Skeletal muscle tissue (tissue), 3 donors: ENCODE measurements at regions not wholly inside any gene's neighbourhood (a gene's known extent, or its start where the extent isn't known, plus 50 kb on each side); places are given as distances from the start of the nearest gene placed in this dataset.
"Not testable (repeated sequence)": the region's sequence is repeated elsewhere in the genome, so short reads cannot be mapped to it uniquely, and the experiment has no call there.

ENCODE experiments used
- H3K27ac ChIP-seq: one replicate; pipeline ENCODE4 v1.7.0; 2013; ENCODE audit warnings: mild to moderate bottlenecking, low read depth, low read length, inconsistent platforms
- H3K27me3 ChIP-seq, 3 donors: one replicate each; pipeline ENCODE4 v1.7.0; 2013; ENCODE audit warnings: low read length in 3 of 3; ENCODE audit not compliant: control insufficient read depth in 3 of 3, insufficient read depth in 3 of 3
- H3K36me3 ChIP-seq, 3 donors: one replicate each; pipeline ENCODE4 v1.7.0; 2013; ENCODE audit warnings: low read length in 3 of 3; ENCODE audit not compliant: control insufficient read depth in 3 of 3, insufficient read depth in 3 of 3
- H3K4me1 ChIP-seq, 3 donors: one replicate each; pipeline ENCODE4 v1.7.0; 2013; ENCODE audit warnings: low read length in 3 of 3, mild to moderate bottlenecking in 3 of 3; ENCODE audit not compliant: control insufficient read depth in 3 of 3, insufficient read depth in 3 of 3
- H3K4me3 ChIP-seq, 3 donors: one replicate each; pipeline ENCODE4 v1.7.0; 2013; ENCODE audit warnings: low read length in 3 of 3
- H3K9ac ChIP-seq, 3 donors: one replicate each; pipeline ENCODE4 v1.7.0; 2013; ENCODE audit warnings: low read length in 3 of 3, mild to moderate bottlenecking in 3 of 3, moderate library complexity in 2 of 3, low read depth in 1 of 3
- H3K9me3 ChIP-seq, 3 donors: one replicate each; pipeline ENCODE4 v1.7.0; 2013; ENCODE audit warnings: low read length in 3 of 3; ENCODE audit not compliant: control insufficient read depth in 3 of 3
- donor health status: Osteomylitis.

DNA sequence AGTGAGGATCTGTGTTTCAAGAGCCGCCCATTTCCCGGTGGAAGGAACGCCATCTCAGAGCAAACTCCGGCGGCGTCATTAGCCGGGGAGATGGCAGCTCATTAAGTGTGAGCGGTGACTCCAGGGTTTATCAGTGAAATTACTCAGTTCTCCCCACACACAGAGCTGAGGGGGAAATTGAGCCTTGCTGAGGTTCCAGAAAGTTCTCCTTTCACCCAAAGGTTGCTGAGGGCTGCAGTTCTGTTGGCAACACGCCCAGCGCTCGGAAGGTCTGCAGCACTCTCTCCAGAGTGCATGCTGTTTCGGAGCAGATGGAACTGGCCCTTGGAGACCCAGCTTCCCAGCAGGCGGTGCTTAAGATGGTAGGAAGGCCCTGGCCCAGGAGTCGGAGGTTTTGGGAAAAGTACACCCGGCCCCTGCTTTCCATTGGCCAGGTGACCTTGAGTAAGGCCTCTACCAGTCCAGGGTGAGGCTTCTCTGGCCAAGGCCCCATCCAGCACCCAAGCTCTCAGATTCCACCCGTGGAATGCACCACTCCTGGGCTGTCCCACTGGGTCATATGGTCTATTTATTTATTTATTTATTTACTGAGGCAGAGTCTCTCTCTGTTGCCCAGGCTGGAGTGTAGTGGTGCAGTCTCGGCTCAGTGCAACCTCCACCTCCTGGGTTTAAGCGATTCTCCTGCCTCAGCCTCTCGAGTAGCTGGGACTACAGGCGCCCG is 167.7 kb upstream of the CIBAR2 start:
- peaks cover 14 to 41% (median 25%) of the 10 kb centered on the region in 3 donors for H3K4me1 ChIP-seq
- H3K36me3 ChIP-seq = no peaks in the 10 kb centered on the region
- peak overlapping the region in 1 of 3 donors; percentile 3 for H3K9ac ChIP-seq
- no peaks in the 10 kb centered on the region for H3K27me3 ChIP-seq
- H3K9me3 ChIP-seq = no peaks in the 10 kb centered on the region
- no peak overlapping the region for H3K27ac ChIP-seq
- peak overlapping the region in 1 of 3 donors; percentile 49 for H3K4me3 ChIP-seq

GRCh38 chr16:85281181-85281580 is 168.9 kb upstream of the CIBAR2 start:
- Histone ChIP-seq H3K27me3 (no peaks in the 10 kb centered on the region), H3K4me3 (no peak overlapping the region), H3K9ac (peak overlapping the region in 1 of 3 donors; percentile 16), H3K27ac (no peak overlapping the region), H3K4me1 (peaks cover 17 to 48% (median 29%) of the 10 kb centered on the region in 3 donors), H3K36me3 (no peaks in the 10 kb centered on the region), H3K9me3 (no peaks in the 10 kb centered on the region)

DNA sequence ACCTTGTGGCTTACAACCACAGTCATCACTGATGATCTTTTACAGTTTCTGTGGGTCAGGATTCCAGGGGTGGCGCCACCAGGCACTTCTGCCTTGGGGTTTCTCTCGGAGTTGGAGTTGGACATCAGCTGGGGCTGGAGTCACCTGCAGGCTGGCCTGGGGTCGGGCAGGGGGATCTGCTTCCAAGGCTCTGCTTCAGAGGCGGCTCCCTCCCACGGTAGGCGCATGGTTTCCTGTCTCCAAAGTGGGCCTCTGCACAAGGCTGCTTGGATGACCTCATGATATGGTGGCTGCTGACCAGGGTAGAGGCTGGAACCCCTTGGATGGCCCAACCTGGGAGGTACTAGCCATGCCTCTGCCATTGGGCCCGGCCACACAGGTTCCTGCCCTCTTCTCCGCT is 170.6 kb upstream of the CIBAR2 start:
- Histone ChIP-seq H3K36me3 (no peaks in the 10 kb centered on the region), H3K27ac (no peak overlapping the region), H3K9me3 (no peaks in the 10 kb centered on the region), H3K4me1 (peaks cover 32 to 60% (median 45%) of the 10 kb centered on the region in 3 donors), H3K4me3 (no peak overlapping the region), H3K9ac (no peak overlapping the region), H3K27me3 (no peaks in the 10 kb centered on the region)

GRCh38 chr16:85283305-85284050 is 171.2 kb upstream of the CIBAR2 start:
- no peak overlapping the region for H3K27ac ChIP-seq

DNA sequence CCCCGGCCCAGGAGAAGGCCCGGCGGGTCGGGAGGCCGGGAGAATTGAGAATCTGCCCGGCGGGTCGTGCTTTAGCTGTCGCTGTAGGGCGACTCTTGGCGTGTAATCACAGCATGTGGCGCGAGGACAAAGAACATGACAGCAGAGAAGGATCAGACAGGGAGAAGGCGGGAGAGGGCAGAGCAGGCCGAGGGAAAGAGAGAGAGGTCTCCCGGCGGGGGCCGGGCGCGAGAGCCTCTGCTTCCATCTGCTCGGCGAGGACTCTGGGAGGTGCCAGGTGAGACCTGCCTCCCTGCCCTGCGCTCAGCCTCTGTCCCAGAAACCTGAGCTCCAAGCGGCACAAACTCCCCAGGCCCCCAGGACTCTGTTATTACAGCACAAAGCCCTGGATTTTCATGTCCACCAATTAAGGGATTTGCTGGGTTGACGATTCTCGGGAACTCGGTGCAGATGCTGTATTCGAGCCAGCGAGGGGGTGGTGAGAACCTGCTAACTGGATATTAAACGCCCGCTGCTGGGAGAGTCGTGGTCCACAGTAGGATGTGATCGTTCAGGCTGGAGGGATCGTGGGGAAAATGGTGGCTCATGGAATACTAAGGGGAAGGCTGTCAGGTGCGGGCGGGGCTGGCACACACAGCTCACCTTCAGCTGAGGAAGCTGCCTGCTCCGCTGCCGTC is 172.0 kb upstream of the CIBAR2 start:
- Histone ChIP-seq H3K9me3 (no peaks in the 10 kb centered on the region), H3K4me3 (no peak overlapping the region), H3K36me3 (no peaks in the 10 kb centered on the region), H3K4me1 (peaks cover 32 to 56% (median 41%) of the 10 kb centered on the region in 3 donors), H3K27ac (no peak overlapping the region), H3K27me3 (no peaks in the 10 kb centered on the region), H3K9ac (no peak overlapping the region)

More at GRCh38 chr16:85283305-85284050, 171.2 kb upstream of the CIBAR2 start:
- no peaks in the 10 kb centered on the region for H3K27me3 ChIP-seq
- H3K4me3 ChIP-seq = no peak overlapping the region
- H3K4me1 ChIP-seq = peaks cover 32 to 56% (median 45%) of the 10 kb centered on the region in 3 donors
- no peak overlapping the region for H3K9ac ChIP-seq
- H3K9me3 ChIP-seq = no peaks in the 10 kb centered on the region
- H3K36me3 ChIP-seq = no peaks in the 10 kb centered on the region

DNA sequence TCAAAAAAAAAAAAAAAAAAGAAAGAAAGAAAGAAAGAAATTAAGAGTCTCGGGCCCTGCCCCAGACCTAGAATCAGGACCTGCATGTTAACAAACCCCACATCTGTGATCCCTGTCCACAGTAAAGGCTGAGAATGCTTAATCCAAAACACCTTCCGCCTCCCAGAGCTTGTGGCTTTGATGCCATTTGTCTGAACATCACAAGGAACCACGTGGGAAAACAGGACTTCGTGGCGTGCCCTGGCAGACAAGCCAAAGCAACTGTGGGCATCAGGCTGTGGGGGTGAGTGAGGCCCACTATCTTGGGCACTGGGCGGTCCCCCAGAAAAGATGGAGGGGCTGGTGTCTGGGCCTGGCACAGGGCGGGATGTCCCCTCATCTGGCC is 173.4 kb upstream of the CIBAR2 start:
- H3K27ac ChIP-seq = peak overlapping the region; percentile 83

DNA sequence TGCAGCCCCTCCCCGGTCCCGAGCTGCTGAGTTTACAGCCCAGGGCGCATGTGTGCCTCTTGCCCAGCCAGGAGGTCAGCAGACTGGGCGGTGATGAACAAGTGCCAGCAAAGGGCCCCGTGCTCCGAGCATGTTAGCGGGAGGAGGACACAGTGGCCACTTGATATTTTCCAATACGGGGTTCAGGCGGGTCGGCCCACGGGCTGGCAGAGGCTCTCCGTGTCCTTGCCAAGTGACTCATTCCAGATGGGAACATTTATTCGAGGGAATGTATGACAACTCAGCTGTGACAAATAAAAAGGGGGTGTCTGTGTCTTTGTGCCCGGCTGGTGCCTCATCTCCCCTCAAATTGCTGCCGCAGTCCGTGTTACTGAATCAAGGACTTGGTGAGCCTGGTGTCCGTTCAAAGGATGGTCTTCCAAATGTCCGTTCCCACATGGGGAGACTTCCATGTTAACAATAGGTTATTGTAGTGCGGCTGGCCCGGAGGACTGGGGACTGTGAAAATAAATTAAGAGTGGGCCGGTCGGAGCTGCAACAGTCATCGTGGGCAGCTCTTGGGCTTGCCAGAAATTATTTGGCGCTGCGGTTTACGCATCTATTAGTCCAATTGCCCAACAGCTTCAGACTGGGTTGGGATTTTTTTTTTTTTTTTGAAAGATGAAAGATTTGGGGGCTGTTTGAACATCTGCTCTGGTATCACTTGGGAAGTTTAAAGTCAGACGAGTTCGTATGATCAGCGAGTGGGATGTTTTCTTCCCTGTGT is 174.0 kb upstream of the CIBAR2 start:
- peaks cover 23 to 55% (median 34%) of the 10 kb centered on the region in 3 donors for H3K4me1 ChIP-seq
- H3K36me3 ChIP-seq = no peaks in the 10 kb centered on the region
- peak overlapping the region in 2 of 3 donors; percentile 39 to 66 for H3K4me3 ChIP-seq
- no peaks in the 10 kb centered on the region for H3K9me3 ChIP-seq
- H3K27me3 ChIP-seq = no peaks in the 10 kb centered on the region
- H3K27ac ChIP-seq = peak overlapping the region; percentile 83
- peak overlapping the region; percentile 28 to 80 (median 51) for H3K9ac ChIP-seq

More for the DNA sequence above, 173.4 kb upstream of the CIBAR2 start:
- H3K4me3 ChIP-seq = peak overlapping the region in 2 of 3 donors; percentile 22 to 58
- no peaks in the 10 kb centered on the region for H3K9me3 ChIP-seq
- H3K9ac ChIP-seq = peak overlapping the region in 2 of 3 donors; percentile 28 to 80
- H3K27me3 ChIP-seq = no peaks in the 10 kb centered on the region
- H3K36me3 ChIP-seq = no peaks in the 10 kb centered on the region
- peaks cover 23 to 54% (median 38%) of the 10 kb centered on the region in 3 donors for H3K4me1 ChIP-seq

- Histone ChIP-seq H3K36me3 (no peaks in the 10 kb centered on the region), H3K9me3 (no peaks in the 10 kb centered on the region), H3K4me1 (peaks cover 23 to 55% (median 34%) of the 10 kb centered on the region in 3 donors), H3K27me3 (no peaks in the 10 kb centered on the region), H3K4me3 (peak overlapping the region in 2 of 3 donors; percentile 39 to 66), H3K9ac (peak overlapping the region in 1 of 3 donors; percentile 80), H3K27ac (peak overlapping the region; percentile 83)
These were observed 174.9 kb upstream of the CIBAR2 start for GRCh38 chr16:85286951-85287814.

GRCh38 chr16:85287815-85288109 is 175.5 kb upstream of the CIBAR2 start:
- not testable (repeated sequence) for H3K27me3 ChIP-seq, H3K9ac ChIP-seq, H3K4me3 ChIP-seq, H3K27ac ChIP-seq, H3K36me3 ChIP-seq, H3K9me3 ChIP-seq
- peaks cover 23 to 55% (median 34%) of the 10 kb centered on the region in 3 donors for H3K4me1 ChIP-seq
